H1 (cell line): ENCODE measurements at regions not wholly inside any gene's neighbourhood (a gene's known extent, or its start where the extent isn't known, plus 50 kb on each side); places are given as distances from the start of the nearest gene placed in this dataset.

Experiments used
- CBX8 ChIP-seq: fragments of 300-800, 300-1000 bp; sonication (generic); IDR thresholded peaks from 2 replicates; pipeline ENCODE4 v1.7.1; 2016; ENCODE audit warnings: low read depth, low read length, borderline replicate concordance
- CHD7 ChIP-seq: fragments of 300-600 bp; sonication (generic); IDR thresholded peaks from 2 replicates; pipeline ENCODE4 v1.7.1; 2012; ENCODE audit warnings: low read length, moderate library complexity, mild to moderate bottlenecking, inconsistent platforms; ENCODE audit not compliant: insufficient replicate concordance

GRCh38 chr6:4398791-4399190 lies 263.4 kb upstream of the ECI2 start (continued):
- TF ChIP-seq CHD7 = no peak
- TF ChIP-seq CBX8 = no peak
